Suprapubic skin (tissue), 4 donors: ENCODE measurements at regions not wholly inside any gene's neighbourhood (a gene's known extent, or its start where the extent isn't known, plus 50 kb on each side); places are given as distances from the start of the nearest gene placed in this dataset.

ENCODE experiments used
- DNase-seq, 2 donors: peaks; one replicate each; pipeline ENCODE4 v3.0.0-alpha.2; 2019; ENCODE audit warnings: low spot score in 2 of 2
- H3K27ac ChIP-seq: fragments of 200-600 bp; sonication (generic); one replicate; pipeline ENCODE4 v1.5.1; 2019
- H3K27me3 ChIP-seq: fragments of 200-600 bp; sonication (generic); one replicate; pipeline ENCODE4 v1.5.1; 2019
- H3K36me3 ChIP-seq: fragments of 200-600 bp; sonication (generic); one replicate; pipeline ENCODE4 v1.5.1; 2019
- H3K4me1 ChIP-seq: fragments of 200-600 bp; sonication (generic); one replicate; pipeline ENCODE4 v1.5.1; 2019
- H3K4me3 ChIP-seq: fragments of 200-600 bp; sonication (generic); one replicate; pipeline ENCODE4 v1.5.1; 2019; ENCODE audit warnings: mild to moderate bottlenecking
- H3K9me3 ChIP-seq: fragments of 200-600 bp; sonication (generic); one replicate; pipeline ENCODE4 v1.5.1; 2019
- CTCF ChIP-seq, 2 donors: fragments of 200-600 bp in 1 of 2; fragments of 450-650 bp in 1 of 2; sonication (generic) in 1 of 2; IDR thresholded peaks; one replicate each; pipeline ENCODE4 v1.5.1; 2016 to 2019; ENCODE audit warnings: antibody characterized with exemption in 2 of 2, mild to moderate bottlenecking in 1 of 2, moderate library complexity in 1 of 2
- EP300 ChIP-seq: sonication (generic); formaldehyde crosslinking; IDR thresholded peaks from one replicate; pipeline ENCODE4 v1.6.1; 2017; ENCODE audit warnings: antibody characterized with exemption
- POLR2A ChIP-seq, 2 donors: fragments of 450-650 bp; IDR thresholded peaks; one replicate each; pipeline ENCODE4 v1.6.1; 2017; ENCODE audit warnings: antibody characterized with exemption in 2 of 2, mild to moderate bottlenecking in 2 of 2, moderate library complexity in 2 of 2
- POLR2AphosphoS5 ChIP-seq, 3 donors: sonication (generic); formaldehyde crosslinking; IDR thresholded peaks; one replicate each; pipeline ENCODE4 v1.6.1; 2017; ENCODE audit warnings: antibody characterized with exemption in 3 of 3
- WGBS: methylation state at CpG from one replicate; pipeline ENCODE4 v1.1.5; 2018; 5-methylcytosine and 5-hydroxymethylcytosine counted together

GRCh38 chr12:92012691-92013090 lies 133.0 kb downstream of the BTG1 start:
- H3K4me1 ChIP-seq: no peaks in the 10 kb centered on the region
- no peaks in the 10 kb centered on the region for H3K27me3 ChIP-seq
- no peak for TF ChIP-seq EP300
- no peak for TF ChIP-seq POLR2A (IDR thresholded peaks at IDR 0.05)
- no peak for TF ChIP-seq CTCF (IDR thresholded peaks at IDR 0.05)
- TF ChIP-seq POLR2AphosphoS5 (IDR thresholded peaks at IDR 0.05): no peak
- H3K4me3 ChIP-seq: no peak overlapping the region
- H3K36me3 ChIP-seq: no peaks in the 10 kb centered on the region
- no peak for DNase-seq
- H3K27ac ChIP-seq: no peak overlapping the region
- 87% methylated on average over 1 of the region's 1 CpG for WGBS
- no peaks in the 10 kb centered on the region for H3K9me3 ChIP-seq

- DNase-seq: no peak
- WGBS: 88% methylated on average over 10 of the region's 10 CpGs
These were observed 134.6 kb downstream of the BTG1 start for GRCh38 chr12:92010853-92011701.

GRCh38 chr12:92010368-92010767 lies 135.3 kb downstream of the BTG1 start:
- TF ChIP-seq CTCF (IDR thresholded peaks at IDR 0.05) (no peak), POLR2AphosphoS5 (IDR thresholded peaks at IDR 0.05) (no peak), EP300 (no peak), POLR2A (IDR thresholded peaks at IDR 0.05) (no peak)
- no peaks in the 10 kb centered on the region for H3K27me3 ChIP-seq

More at GRCh38 chr12:92010853-92011701, 134.6 kb downstream of the BTG1 start:
- Histone ChIP-seq H3K36me3 (no peaks in the 10 kb centered on the region), H3K4me1 (no peaks in the 10 kb centered on the region), H3K27me3 (no peaks in the 10 kb centered on the region), H3K4me3 (no peak overlapping the region), H3K27ac (no peak overlapping the region), H3K9me3 (no peaks in the 10 kb centered on the region)
- no peak for TF ChIP-seq POLR2AphosphoS5 (IDR thresholded peaks at IDR 0.05)
- no peak for TF ChIP-seq POLR2A (IDR thresholded peaks at IDR 0.05)
- no peak for TF ChIP-seq CTCF (IDR thresholded peaks at IDR 0.05)
- no peak for TF ChIP-seq EP300

GRCh38 chr12:92008345-92008744 lies 137.3 kb downstream of the BTG1 start:
- Histone ChIP-seq H3K4me1 (no peaks in the 10 kb centered on the region), H3K27ac (no peak overlapping the region), H3K9me3 (no peaks in the 10 kb centered on the region), H3K27me3 (no peaks in the 10 kb centered on the region), H3K36me3 (no peaks in the 10 kb centered on the region), H3K4me3 (no peak overlapping the region)
- no peak for DNase-seq
- 89% methylated on average over 5 of the region's 5 CpGs for WGBS
- no peak for TF ChIP-seq EP300
- no peak for TF ChIP-seq POLR2A (IDR thresholded peaks at IDR 0.05)
- TF ChIP-seq POLR2AphosphoS5 (IDR thresholded peaks at IDR 0.05): no peak
- TF ChIP-seq CTCF (IDR thresholded peaks at IDR 0.05): no peak

More at GRCh38 chr12:92010368-92010767, 135.3 kb downstream of the BTG1 start:
- no peaks in the 10 kb centered on the region for H3K36me3 ChIP-seq
- H3K27ac ChIP-seq: no peak overlapping the region
- DNase-seq: no peak
- no peak overlapping the region for H3K4me3 ChIP-seq
- no peaks in the 10 kb centered on the region for H3K9me3 ChIP-seq
- WGBS: 87% methylated on average over 2 of the region's 2 CpGs
- H3K4me1 ChIP-seq: no peaks in the 10 kb centered on the region

GRCh38 chr12:92007787-92008186 lies 137.9 kb downstream of the BTG1 start:
- DNase-seq: no peak
- Histone ChIP-seq H3K36me3 (no peaks in the 10 kb centered on the region), H3K27me3 (no peaks in the 10 kb centered on the region), H3K4me3 (no peak overlapping the region), H3K27ac (no peak overlapping the region), H3K4me1 (no peaks in the 10 kb centered on the region), H3K9me3 (no peaks in the 10 kb centered on the region)
- WGBS: 97% methylated on average over 9 of the region's 9 CpGs
- TF ChIP-seq POLR2A (IDR thresholded peaks at IDR 0.05): no peak
- no peak for TF ChIP-seq POLR2AphosphoS5 (IDR thresholded peaks at IDR 0.05)
- TF ChIP-seq EP300: no peak
- no peak for TF ChIP-seq CTCF (IDR thresholded peaks at IDR 0.05)
